Hippocampal formation (tissue), 2 donors: ENCODE measurements at regions not wholly inside any gene's neighbourhood (a gene's known extent, or its start where the extent isn't known, plus 50 kb on each side); places are given as distances from the start of the nearest gene placed in this dataset.
"Not testable (repeated sequence)": the region's sequence is repeated elsewhere in the genome, so short reads cannot be mapped to it uniquely, and the experiment has no call there.

ENCODE experiments used
- DNase-seq, 2 donors: peaks; one replicate each; lab custom pipeline; 2025; lab: John Stamatoyannopoulos, UW

DNA sequence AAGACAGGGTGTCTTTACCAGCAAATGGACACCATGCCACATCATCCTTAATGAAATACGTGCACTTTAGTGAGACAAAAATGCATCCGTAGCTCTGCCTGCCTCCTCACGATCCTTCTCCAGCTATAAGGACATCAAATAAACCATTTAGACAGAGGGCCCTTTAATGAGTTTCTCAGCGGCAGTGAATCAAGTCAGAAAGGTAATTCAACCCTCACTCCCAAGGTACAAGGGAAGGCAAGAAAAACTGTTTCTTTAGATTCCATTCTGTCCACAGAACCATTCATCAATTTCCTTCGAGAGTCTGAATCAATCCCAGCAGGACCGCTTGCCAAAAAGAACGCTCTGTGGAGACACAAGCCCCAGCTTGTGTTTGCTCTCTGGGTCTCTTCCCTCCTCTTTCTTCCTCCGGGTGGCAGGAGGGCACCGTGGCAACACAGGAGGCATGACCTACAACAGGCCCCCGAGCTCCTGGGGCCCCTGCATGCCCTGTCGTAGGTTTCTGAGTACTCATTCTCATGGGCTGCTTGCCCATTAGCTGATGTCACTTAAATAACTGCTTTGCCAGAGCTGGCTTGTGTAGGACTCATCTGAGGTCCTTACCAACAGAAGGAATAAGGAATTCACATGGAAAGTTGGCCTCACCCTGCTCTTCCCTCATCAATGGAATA is 297.8 kb upstream of the PRKCQ start:
- peak; percentile 14 to 23 for DNase-seq

- no peak for DNase-seq
Measured at GRCh38 chr10:6877336-6877721, 297.3 kb upstream of the PRKCQ start.

DNA sequence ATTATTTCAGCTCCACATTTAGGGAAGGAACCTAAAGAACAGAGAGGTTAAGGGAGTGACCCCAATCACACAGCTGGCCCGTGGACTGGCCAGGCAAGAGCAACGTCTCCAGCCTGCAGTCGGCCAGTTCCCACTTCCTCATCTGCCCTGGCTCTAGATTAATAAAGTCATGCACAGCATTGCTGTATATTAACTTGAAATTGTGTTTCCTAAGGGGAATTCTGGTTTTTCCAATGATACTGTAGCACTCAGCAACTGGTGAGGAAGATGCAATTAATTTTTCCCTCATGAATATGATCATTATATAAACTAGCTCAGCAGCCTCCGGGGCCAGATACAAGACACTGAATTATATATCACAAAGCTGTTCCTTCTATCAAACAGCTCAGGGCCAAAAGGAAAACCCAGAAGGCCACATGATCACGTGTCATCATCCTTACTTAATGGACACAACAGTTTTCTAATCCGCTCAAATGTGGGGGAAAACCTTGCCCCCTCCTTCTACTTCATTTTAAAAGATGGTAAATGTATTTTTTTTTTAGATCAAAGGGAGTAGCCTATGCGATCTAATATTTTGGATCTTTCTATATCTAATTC is 295.3 kb upstream of the PRKCQ start:
- DNase-seq: no peak

DNA sequence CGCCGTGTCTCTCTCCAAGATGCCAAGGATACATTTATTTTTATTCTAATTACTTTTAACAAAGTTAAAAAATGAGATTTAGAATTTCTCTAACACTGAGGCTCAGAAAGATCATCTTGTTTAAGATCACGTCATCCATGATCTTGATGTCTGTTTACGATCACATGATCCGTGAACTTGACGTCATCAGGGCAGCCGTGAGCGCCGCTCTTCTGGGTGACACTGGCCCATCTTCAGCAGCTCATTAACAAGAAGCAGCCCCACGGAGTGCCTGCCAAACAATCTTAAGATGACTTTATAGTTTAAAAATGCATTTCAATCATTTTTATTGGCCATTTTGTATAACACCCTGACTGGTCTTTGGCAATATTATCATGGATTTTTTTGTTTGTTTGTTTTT is 291.1 kb upstream of the PRKCQ start:
- DNase-seq: no peak

- no peak for DNase-seq
Measured at GRCh38 chr10:6868036-6868725, 288.1 kb upstream of the PRKCQ start.

DNA sequence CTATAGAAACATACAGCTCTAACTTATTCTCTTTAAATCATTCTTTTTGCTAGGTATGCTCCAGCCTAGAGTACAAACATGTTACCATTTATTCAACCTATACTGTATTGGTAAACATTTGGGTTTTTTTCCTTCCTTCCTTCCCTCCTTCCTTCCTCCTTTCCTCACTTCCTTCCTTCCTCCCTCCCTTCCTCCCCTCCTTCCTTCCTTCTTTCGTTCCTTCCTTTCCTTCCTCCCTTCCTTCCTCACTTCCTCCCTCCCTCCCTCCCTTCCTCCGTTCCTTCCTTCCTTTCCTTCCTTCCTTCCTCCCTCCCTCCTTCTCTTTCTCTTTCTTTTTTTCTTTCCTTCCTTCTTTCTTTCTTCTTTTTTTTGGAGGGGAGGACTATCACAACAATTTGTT is 286.7 kb upstream of the PRKCQ start:
- no peak for DNase-seq

DNA sequence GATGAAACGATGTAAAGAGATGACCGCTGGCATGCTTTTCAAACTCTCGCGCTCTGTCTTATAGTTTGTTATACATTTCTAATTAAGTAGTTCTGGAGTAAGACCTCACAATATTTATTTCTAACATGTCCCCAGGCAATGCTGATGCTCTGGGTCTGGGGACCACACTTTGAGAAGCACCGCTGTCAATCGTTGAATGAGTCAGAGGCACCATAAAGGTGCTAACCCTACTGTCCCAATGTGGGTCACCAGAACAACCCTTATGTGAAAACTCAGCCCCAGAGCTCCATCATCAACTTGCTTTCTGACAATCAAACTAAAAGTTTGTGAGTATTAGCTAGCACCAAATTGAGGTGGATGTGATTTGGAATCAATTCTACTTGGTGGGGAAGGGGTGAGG is 284.1 kb upstream of the PRKCQ start:
- no peak for DNase-seq

DNA sequence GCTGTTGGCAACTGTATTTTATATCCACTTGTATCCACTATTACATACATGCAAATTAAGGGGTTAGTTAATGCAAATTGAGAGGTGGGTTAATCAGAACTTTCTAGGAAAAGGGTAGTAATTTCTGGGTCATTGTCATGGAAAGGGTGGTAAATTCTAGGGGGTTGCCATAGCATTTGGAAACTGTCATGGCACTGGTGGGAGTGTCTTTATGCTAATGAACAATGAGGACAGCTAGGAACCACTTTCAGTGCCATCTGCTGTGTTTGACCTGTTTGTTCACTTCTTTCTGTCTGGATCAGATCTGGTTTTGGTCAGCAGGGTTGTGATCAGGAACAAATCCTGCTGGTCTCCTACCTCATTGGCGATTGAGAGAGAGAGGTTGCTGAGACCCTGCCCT is 283.3 kb upstream of the PRKCQ start:
- no peak for DNase-seq

DNA sequence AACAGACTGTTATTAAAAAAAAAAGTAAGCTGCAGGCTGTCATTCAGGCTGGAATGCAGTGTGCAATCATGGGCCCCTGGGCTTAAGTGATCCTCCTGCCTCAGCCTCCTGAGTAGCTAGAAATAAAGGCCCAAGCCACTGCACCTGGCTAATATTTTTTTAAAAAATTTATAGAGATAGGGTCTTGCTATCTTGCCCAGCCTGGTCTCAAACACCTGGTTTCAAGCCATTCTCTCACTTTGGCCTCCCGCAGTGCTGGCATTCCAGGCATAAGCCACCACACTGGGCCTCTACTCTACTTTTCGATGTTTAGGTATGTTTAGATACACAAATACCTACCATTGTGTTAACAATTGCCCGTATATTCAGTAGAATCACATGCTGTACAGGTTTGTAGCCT is 270.4 kb upstream of the PRKCQ start:
- no peak for DNase-seq

DNA sequence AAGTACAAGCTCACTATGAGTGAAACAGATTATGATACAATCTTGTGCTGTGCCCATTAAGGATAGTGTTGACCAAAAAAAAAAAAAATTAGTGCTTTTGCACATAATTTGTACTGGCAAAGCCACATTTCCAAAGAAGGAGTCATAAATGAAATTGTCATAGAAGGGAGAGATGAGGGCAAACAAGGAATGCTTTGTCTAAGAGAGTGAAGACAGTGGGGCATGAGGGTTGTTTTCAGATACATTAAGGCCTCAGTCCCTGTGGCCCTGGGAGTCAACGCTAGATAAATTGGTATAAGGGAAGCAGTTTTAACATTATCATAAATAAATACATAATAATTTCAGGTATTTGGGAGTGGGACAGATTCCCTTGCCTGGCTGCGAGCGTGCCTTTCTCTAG is 267.5 kb upstream of the PRKCQ start:
- peak in 1 of 2 donors; percentile 12 for DNase-seq

GRCh38 chr10:6843894-6844650 is 264.0 kb upstream of the PRKCQ start:
- no peak for DNase-seq

DNA sequence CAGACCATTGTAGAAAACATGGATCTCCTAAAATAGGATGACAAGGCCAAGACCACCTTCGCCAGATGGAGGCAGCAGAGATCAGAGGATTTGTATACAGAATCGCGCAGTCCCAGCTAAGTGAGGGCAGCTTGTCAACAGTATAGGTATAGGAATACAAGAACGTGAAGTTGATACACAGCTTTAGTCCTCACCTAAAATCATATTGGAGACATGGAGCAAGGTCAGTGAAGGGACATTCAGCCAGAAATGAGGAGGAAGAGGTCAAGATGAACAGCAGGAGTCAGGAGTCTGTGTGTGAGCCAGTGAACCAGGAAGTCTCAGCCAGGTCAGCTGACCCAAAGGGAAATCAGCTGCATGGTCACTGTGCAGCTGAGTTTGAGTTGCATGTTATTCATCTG is 263.4 kb upstream of the PRKCQ start:
- DNase-seq: peak; percentile 43 to 45

- no peak for DNase-seq
Measured at GRCh38 chr10:6842722-6843121, 262.6 kb upstream of the PRKCQ start.

DNA sequence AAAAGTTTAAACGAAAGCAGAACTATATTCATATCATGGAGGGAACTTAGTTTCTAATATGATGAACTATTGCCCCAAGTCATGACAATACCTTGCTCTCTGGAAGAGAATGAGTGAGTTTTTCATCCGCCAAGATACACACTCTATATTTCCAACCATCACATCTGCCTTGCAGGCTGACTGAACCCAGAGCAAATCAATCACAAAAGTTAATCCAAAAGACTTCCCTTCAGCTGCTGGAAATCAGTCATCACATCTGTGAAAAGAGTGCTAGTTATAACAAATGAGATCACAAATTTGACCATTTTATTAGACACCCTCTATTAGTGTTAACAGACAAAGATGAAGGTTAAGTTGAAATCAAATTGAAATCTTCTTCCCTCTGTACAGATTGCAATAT is 261.7 kb upstream of the PRKCQ start:
- no peak for DNase-seq

- DNase-seq: no peak
Measured at GRCh38 chr10:6840766-6841165, 260.7 kb upstream of the PRKCQ start.

GRCh38 chr10:6840201-6840691 is 260.2 kb upstream of the PRKCQ start:
- DNase-seq: no peak

GRCh38 chr10:6838118-6838517 is 258.0 kb upstream of the PRKCQ start:
- DNase-seq: no peak

DNA sequence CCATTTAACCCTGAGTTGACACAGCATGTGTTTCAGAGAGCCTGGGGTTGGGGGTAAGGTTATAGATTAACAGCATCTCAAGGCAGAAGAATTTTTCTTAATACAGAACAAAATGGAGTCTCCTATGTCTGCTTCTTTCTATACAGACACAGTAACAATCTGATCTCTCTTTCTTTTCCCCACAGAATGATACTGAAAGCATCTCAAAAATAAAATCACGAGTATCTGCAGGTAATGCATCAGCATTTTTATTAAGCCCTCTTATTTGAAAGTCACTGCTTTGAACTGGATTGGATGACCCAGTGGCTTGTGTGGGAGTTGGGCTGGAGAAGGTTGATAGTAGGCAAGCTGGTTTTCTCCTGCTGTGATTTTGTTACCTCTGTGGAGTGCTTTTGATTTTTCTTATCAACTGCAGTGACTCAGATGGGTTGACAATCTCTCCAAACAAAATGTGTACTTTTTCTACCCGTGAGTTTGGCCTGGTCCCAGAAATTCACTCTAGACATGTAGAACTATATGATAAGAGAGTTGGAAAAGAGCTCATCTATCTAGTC is 253.5 kb upstream of the PRKCQ start:
- DNase-seq: no peak

DNA sequence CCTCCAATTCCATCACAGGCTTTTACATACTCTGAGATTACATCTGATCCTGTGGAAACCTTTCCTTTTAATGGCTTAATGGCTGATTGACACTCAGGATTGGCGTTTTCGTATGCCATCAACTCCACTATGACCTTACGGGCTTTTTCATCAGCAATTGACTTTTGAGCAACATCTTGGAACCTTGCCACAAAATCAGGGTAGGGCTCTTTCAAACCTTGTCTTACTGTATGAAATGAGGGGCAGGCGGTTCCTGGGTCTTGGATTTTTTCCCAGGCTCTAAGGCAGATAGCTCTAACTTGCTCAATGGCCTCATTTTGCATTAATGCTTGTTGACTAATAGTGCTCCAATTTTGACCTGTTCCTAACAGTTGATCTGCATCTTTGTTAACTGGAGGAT is 250.9 kb upstream of the PRKCQ start:
- DNase-seq: not testable (repeated sequence)

GRCh38 chr10:6824793-6825192 is 244.7 kb upstream of the PRKCQ start:
- not testable (repeated sequence) for DNase-seq

DNA sequence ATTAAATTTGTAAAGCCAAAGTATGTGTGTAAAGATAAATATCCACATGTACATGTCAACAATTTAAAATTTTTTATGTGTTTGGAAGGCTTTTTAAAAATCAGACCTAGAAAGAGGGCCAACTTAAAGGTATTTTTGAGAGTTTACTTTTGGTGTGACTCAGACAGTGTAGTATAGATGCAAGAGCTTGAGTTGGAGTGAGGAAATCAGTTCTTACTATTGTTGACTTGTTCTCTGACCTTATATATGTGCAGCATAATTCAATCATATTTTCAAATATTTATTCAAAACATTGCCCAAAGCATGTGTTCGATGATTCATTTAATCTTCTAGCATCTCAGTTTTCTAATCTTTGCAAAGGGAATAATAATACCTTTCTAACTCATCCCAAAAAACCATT is 243.7 kb upstream of the PRKCQ start:
- DNase-seq: no peak

DNA sequence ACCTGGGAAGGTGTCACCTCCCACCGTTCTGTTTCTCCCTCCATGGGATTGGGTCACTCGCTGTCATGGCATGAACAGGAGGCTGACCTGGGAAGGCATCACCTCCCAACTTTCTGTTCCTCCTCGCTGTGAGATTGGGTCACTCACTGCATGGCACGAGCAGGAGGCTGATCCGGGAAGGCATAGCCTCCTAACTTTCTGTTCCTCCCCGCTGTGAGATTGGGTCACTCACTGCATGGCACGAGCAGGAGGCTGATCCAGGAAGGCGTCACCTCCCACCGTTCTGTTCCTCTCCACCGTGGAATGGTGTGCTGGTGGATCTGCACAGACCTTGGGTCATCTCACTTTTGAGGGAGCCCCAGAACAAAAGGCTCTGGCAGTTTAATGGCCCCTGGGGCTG is 239.2 kb upstream of the PRKCQ start:
- DNase-seq: no peak
